Osteocyte (in vitro differentiated cells): ENCODE measurements at regions not wholly inside any gene's neighbourhood (a gene's known extent, or its start where the extent isn't known, plus 50 kb on each side); places are given as distances from the start of the nearest gene placed in this dataset.

Source experiments
- DNase-seq: peaks from one replicate; pipeline ENCODE4 v3.0.0; 2021; ENCODE audit warnings: mixed read lengths; ENCODE audit not compliant: unreplicated experiment; ENCODE audit errors: extremely low spot score
- H3K27ac Mint-ChIP-seq: one replicate; pipeline ENCODE4 v1.8.0; 2021; ENCODE audit warnings: mild to moderate bottlenecking, mixed read lengths; ENCODE audit not compliant: unreplicated experiment
- H3K27me3 Mint-ChIP-seq: one replicate; pipeline ENCODE4 v1.8.0; 2021; ENCODE audit warnings: mixed read lengths; ENCODE audit not compliant: unreplicated experiment
- H3K36me3 Mint-ChIP-seq: one replicate; pipeline ENCODE4 v1.8.0; 2021; ENCODE audit warnings: mixed read lengths; ENCODE audit not compliant: unreplicated experiment
- H3K4me1 Mint-ChIP-seq: one replicate; pipeline ENCODE4 v1.8.0; 2021; ENCODE audit warnings: mixed read lengths; ENCODE audit not compliant: unreplicated experiment
- H3K4me3 Mint-ChIP-seq: one replicate; pipeline ENCODE4 v1.8.0; 2021; ENCODE audit warnings: mild to moderate bottlenecking, moderate library complexity, mixed read lengths; ENCODE audit not compliant: unreplicated experiment
- H3K9me3 Mint-ChIP-seq: one replicate; pipeline ENCODE4 v1.8.0; 2021; ENCODE audit warnings: mixed read lengths; ENCODE audit not compliant: unreplicated experiment
- TF ChIP-seq, protein P1 (sequence below): fragments of 200-600 bp; sonication (generic); IDR thresholded peaks from 2 replicates; pipeline ENCODE4 v1.5.0; 2021; ENCODE audit warnings: antibody characterized with exemption, mild to moderate bottlenecking, moderate library complexity

DNA sequence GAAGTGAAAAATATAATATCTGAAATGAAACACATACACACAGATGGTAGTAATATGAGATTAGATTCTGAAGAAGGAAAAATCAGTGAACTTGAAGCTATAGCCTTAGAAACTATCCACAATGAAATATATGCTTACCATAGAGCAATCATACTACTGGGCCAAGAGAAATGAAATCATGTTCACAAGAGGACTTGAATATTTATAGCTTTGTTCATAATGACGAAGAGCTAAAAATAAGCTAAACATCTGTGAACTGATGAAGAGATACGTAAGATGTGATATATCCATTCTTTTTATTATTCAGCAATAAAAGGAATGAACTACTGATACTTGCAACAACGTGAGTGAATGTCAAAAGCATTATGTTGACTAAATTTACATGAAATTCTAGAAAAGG lies 92.6 kb upstream of the ALDH1B1 start:
- H3K27ac Mint-ChIP-seq, result no peak overlapping the region
- TF ChIP-seq, protein P1, sequence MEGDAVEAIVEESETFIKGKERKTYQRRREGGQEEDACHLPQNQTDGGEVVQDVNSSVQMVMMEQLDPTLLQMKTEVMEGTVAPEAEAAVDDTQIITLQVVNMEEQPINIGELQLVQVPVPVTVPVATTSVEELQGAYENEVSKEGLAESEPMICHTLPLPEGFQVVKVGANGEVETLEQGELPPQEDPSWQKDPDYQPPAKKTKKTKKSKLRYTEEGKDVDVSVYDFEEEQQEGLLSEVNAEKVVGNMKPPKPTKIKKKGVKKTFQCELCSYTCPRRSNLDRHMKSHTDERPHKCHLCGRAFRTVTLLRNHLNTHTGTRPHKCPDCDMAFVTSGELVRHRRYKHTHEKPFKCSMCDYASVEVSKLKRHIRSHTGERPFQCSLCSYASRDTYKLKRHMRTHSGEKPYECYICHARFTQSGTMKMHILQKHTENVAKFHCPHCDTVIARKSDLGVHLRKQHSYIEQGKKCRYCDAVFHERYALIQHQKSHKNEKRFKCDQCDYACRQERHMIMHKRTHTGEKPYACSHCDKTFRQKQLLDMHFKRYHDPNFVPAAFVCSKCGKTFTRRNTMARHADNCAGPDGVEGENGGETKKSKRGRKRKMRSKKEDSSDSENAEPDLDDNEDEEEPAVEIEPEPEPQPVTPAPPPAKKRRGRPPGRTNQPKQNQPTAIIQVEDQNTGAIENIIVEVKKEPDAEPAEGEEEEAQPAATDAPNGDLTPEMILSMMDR, result no peak
- no peak for DNase-seq
- no peak overlapping the region for H3K4me3 Mint-ChIP-seq
- peaks cover 56% of the 10 kb centered on the region for H3K27me3 Mint-ChIP-seq
- H3K36me3 Mint-ChIP-seq, result no peaks in the 10 kb centered on the region
- no peaks in the 10 kb centered on the region for H3K4me1 Mint-ChIP-seq
- H3K9me3 Mint-ChIP-seq, result no peaks in the 10 kb centered on the region

DNA sequence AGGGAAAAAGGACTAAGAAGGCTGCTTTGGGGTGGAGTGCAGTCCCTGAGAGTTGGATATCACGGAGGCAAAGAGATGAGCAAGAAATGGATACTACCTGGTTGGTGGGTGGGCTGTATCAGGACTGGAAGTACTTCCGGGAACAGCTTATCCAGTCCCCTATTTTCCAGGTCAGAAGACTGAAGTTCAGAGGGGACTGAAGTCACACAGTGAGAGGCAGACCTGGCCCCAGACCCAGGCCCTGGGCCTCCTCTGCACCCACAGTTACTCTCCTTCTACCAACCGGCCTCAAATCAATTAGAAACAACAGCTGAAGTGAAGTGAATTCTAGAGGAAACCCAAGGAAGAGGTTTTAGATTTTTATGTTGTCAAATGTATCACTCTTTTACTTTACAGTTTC lies 93.6 kb upstream of the ALDH1B1 start:
- H3K9me3 Mint-ChIP-seq, result no peaks in the 10 kb centered on the region

DNA sequence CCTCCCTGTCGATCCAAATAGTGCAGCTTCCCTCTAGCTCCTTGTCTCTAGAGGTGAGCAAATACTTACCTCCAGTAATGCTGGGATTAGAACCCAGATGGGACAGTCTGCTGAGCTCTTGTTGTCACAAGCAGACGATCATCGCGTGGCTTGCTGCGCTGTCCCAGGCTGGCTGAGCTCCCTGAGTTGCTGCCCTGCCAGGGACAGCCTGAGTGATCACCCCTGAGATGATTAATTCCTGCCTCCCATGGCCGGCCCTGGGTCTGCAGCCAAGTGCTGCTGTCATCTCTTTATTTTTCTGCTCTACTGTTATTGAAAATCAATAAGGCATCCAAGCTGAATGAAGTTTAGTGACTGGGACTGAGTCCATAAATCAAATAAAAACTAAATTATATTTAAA lies 94.0 kb upstream of the ALDH1B1 start:
- H3K4me3 Mint-ChIP-seq, result no peak overlapping the region
- no peak overlapping the region for H3K27ac Mint-ChIP-seq
- no peaks in the 10 kb centered on the region for H3K9me3 Mint-ChIP-seq
- peaks cover 70% of the 10 kb centered on the region for H3K27me3 Mint-ChIP-seq
- H3K36me3 Mint-ChIP-seq, result no peaks in the 10 kb centered on the region
- no peak for DNase-seq
- H3K4me1 Mint-ChIP-seq, result no peaks in the 10 kb centered on the region
- TF ChIP-seq, protein P1, result no peak

More for the DNA sequence above, 93.6 kb upstream of the ALDH1B1 start:
- Mint-ChIP-seq H3K27ac (no peak overlapping the region), H3K36me3 (no peaks in the 10 kb centered on the region), H3K4me1 (no peaks in the 10 kb centered on the region), H3K27me3 (peaks cover 66% of the 10 kb centered on the region), H3K4me3 (no peak overlapping the region)
- TF ChIP-seq, protein P1, result no peak
- no peak for DNase-seq

DNA sequence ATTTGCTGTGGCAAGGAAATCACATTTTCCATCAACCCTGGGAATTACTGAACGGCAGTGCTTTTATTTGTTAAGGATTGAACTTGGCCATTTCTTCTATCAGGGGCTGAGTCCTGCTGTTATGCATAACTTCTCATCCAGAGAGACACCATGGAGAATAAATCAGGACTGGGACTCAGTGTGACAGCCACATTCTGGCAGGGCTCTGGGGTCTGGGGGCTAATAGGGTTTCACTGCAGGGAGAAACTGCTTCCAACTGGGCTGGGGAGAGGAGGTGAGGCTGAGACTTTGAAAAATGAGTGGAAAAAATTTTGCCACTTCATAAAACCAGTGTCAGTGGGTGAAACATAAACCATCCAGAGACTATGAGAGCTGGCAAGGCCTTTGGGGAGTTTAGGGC lies 95.7 kb upstream of the ALDH1B1 start:
- TF ChIP-seq, protein P1, result no peak

DNA sequence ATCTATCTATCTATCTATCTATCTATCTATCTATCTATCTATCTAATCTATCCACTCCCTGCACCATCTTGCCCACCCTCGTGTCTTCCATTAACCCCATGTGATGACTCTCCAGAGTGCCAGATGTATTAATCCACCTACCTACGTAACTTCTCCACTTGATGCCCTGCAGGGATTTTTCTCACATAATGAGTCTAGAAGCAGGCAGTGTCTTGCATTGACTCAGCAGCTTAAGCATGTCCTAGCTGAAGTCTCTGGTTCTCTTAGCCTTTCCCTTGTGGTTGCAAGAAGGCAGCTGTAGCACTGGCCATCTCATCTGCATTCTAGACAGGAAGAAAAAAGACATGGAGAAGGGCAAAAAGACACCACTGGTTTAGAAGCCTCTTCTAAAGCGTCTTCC lies 96.7 kb upstream of the ALDH1B1 start:
- no peak overlapping the region for H3K27ac Mint-ChIP-seq
- peaks cover 1% of the 10 kb centered on the region for H3K9me3 Mint-ChIP-seq
- H3K36me3 Mint-ChIP-seq, result no peaks in the 10 kb centered on the region
- no peaks in the 10 kb centered on the region for H3K4me1 Mint-ChIP-seq
- TF ChIP-seq, protein P1, result no peak
- DNase-seq, result no peak
- peaks cover 62% of the 10 kb centered on the region for H3K27me3 Mint-ChIP-seq
- H3K4me3 Mint-ChIP-seq, result no peak overlapping the region

More for the DNA sequence above, 95.7 kb upstream of the ALDH1B1 start:
- Mint-ChIP-seq H3K4me3 (no peak overlapping the region), H3K36me3 (no peaks in the 10 kb centered on the region), H3K9me3 (no peaks in the 10 kb centered on the region), H3K27ac (no peak overlapping the region), H3K27me3 (peaks cover 65% of the 10 kb centered on the region), H3K4me1 (no peaks in the 10 kb centered on the region)
- DNase-seq, result no peak
